Epithelial cell of proximal tubule (primary cell): ENCODE measurements at regions not wholly inside any gene's neighbourhood (a gene's known extent, or its start where the extent isn't known, plus 50 kb on each side); places are given as distances from the start of the nearest gene placed in this dataset.

Source experiments
- DNase-seq: peaks from one replicate; pipeline ENCODE4 v3.0.0-alpha.2; 2011; ENCODE audit warnings: low read depth
- H3K4me3 ChIP-seq: 2 replicates; pipeline ENCODE4 v1.5.1; 2011; ENCODE audit warnings: low read depth, mild to moderate bottlenecking, low read length
- CTCF ChIP-seq: conservative IDR thresholded peaks from 2 replicates; pipeline ENCODE4 v1.5.1; 2012; ENCODE audit warnings: low read depth, mild to moderate bottlenecking, low read length

- no peak for DNase-seq
- no peak for TF ChIP-seq CTCF
- no peak overlapping the region for H3K4me3 ChIP-seq
Observed at GRCh38 chrX:150199181-150199580, 163.9 kb upstream of the MAMLD1 start.

GRCh38 chrX:150199803-150200202 is 163.3 kb upstream of the MAMLD1 start:
- no peak overlapping the region for H3K4me3 ChIP-seq
- DNase-seq, result no peak

GRCh38 chrX:150200361-150200760 is 162.8 kb upstream of the MAMLD1 start:
- H3K4me3 ChIP-seq, result no peak overlapping the region
- DNase-seq, result no peak
- TF ChIP-seq CTCF, result no peak

More at GRCh38 chrX:150199803-150200202, 163.3 kb upstream of the MAMLD1 start:
- TF ChIP-seq CTCF, result no peak

- TF ChIP-seq CTCF, result no peak
- no peak overlapping the region for H3K4me3 ChIP-seq
- peak; percentile 79 for DNase-seq
Observed at GRCh38 chrX:150200820-150201287, 162.3 kb upstream of the MAMLD1 start.

- DNase-seq, result no peak
- no peak for TF ChIP-seq CTCF
- H3K4me3 ChIP-seq, result no peak overlapping the region
Observed at GRCh38 chrX:150201391-150201790, 161.7 kb upstream of the MAMLD1 start.

GRCh38 chrX:150201841-150202240 is 161.3 kb upstream of the MAMLD1 start:
- TF ChIP-seq CTCF, result no peak
- DNase-seq, result no peak
- H3K4me3 ChIP-seq, result no peak overlapping the region

GRCh38 chrX:150202641-150203247 is 160.4 kb upstream of the MAMLD1 start:
- no peak for TF ChIP-seq CTCF
- DNase-seq, result no peak
- no peak overlapping the region for H3K4me3 ChIP-seq
